Astrocyte (in vitro differentiated cells and primary cell): ENCODE measurements at regions not wholly inside any gene's neighbourhood (a gene's known extent, or its start where the extent isn't known, plus 50 kb on each side); places are given as distances from the start of the nearest gene placed in this dataset.
A peak's percentile ranks its signal among the peaks of the same experiment; 100 is the strongest.

Source experiments
- DNase-seq: peaks from one replicate; pipeline ENCODE4 v3.0.0-alpha.2; 2010; ENCODE audit warnings: low read depth
- FAIRE-seq: peaks from 2 replicates; lab custom pipeline; 2011; peaks lifted over from hg19 to GRCh38; lab: Jason Lieb, UNC
- H2AFZ ChIP-seq: 2 replicates; pipeline ENCODE4 v1.6.0; 2012; ENCODE audit warnings: low read depth, low read length, inconsistent platforms
- H3K27ac ChIP-seq: 2 replicates; pipeline ENCODE4 v1.5.1; 2011; ENCODE audit warnings: low read depth, low read length, inconsistent platforms
- H3K27me3 ChIP-seq: 2 replicates; pipeline ENCODE4 v1.6.0; 2011; ENCODE audit warnings: low read length, inconsistent platforms; ENCODE audit not compliant: insufficient read depth
- H3K36me3 ChIP-seq: 2 replicates; pipeline ENCODE4 v1.5.1; 2011; ENCODE audit warnings: low read length, inconsistent platforms; ENCODE audit not compliant: insufficient read depth
- H3K4me1 ChIP-seq: 2 replicates; pipeline ENCODE4 v1.5.1; 2011; ENCODE audit warnings: low read length, inconsistent platforms; ENCODE audit not compliant: insufficient read depth
- H3K4me2 ChIP-seq: 2 replicates; pipeline ENCODE4 v1.6.0; 2012; ENCODE audit warnings: low read length, inconsistent platforms
- H3K4me3 ChIP-seq: 2 replicates; pipeline ENCODE4 v1.5.1; 2011; ENCODE audit warnings: low read depth, mild to moderate bottlenecking, low read length, inconsistent platforms; ENCODE audit not compliant: insufficient read depth
- H3K79me2 ChIP-seq: 2 replicates; pipeline ENCODE4 v1.6.0; 2012; ENCODE audit warnings: mild to moderate bottlenecking, low read length, inconsistent platforms; ENCODE audit not compliant: insufficient read depth
- H3K9ac ChIP-seq: 2 replicates; pipeline ENCODE4 v1.6.0; 2012; ENCODE audit warnings: mild to moderate bottlenecking, low read length, inconsistent platforms
- H3K9me3 ChIP-seq: 2 replicates; pipeline ENCODE4 v1.5.1; 2012; ENCODE audit warnings: low read depth, mild to moderate bottlenecking, low read length, inconsistent platforms; ENCODE audit not compliant: insufficient read depth
- H4K20me1 ChIP-seq: 2 replicates; pipeline ENCODE4 v1.6.0; 2012; ENCODE audit warnings: low read length, inconsistent platforms; ENCODE audit not compliant: insufficient read depth
- H3K27ac Mint-ChIP-seq: one replicate; pipeline ENCODE4 v1.8.0; 2021; ENCODE audit warnings: mild to moderate bottlenecking, mixed read lengths; ENCODE audit not compliant: unreplicated experiment
- H3K27me3 Mint-ChIP-seq: one replicate; pipeline ENCODE4 v1.8.0; 2021; ENCODE audit warnings: low read depth, mixed read lengths; ENCODE audit not compliant: unreplicated experiment
- H3K36me3 Mint-ChIP-seq: one replicate; pipeline ENCODE4 v1.8.0; 2021; ENCODE audit warnings: low read depth, mixed read lengths; ENCODE audit not compliant: unreplicated experiment
- H3K4me1 Mint-ChIP-seq: one replicate; pipeline ENCODE4 v1.8.0; 2021; ENCODE audit warnings: low read depth, mixed read lengths; ENCODE audit not compliant: unreplicated experiment
- H3K4me3 Mint-ChIP-seq: one replicate; pipeline ENCODE4 v1.8.0; 2021; ENCODE audit warnings: mild to moderate bottlenecking, moderate library complexity, mixed read lengths; ENCODE audit not compliant: unreplicated experiment
- H3K9me3 Mint-ChIP-seq: one replicate; pipeline ENCODE4 v1.8.0; 2021; ENCODE audit warnings: mild to moderate bottlenecking, mixed read lengths; ENCODE audit not compliant: unreplicated experiment
- EZH2 ChIP-seq: IDR thresholded peaks from 2 replicates; pipeline ENCODE4 v1.6.1; 2012; ENCODE audit warnings: mild to moderate bottlenecking, low read length, inconsistent platforms; ENCODE audit not compliant: insufficient read depth
- TF ChIP-seq, protein P1 (sequence below): IDR thresholded peaks from 2 replicates; pipeline ENCODE4 v1.5.1; 2011; ENCODE audit warnings: low read depth, mild to moderate bottlenecking, inconsistent platforms, low read length, moderate library complexity; ENCODE audit not compliant: insufficient read depth

GRCh38 chr6:119726086-119726485 is 376.5 kb upstream of the MAN1A1 start:
- Mint-ChIP-seq H3K27ac (no peak overlapping the region), H3K4me3 (no peak overlapping the region), H3K4me1 (no peaks in the 10 kb centered on the region), H3K9me3 (no peaks in the 10 kb centered on the region), H3K36me3 (no peaks in the 10 kb centered on the region), H3K27me3 (no peaks in the 10 kb centered on the region)
- Histone ChIP-seq H3K9me3 (no peaks in the 10 kb centered on the region), H3K4me2 (no peak overlapping the region), H2AFZ (no peak overlapping the region), H3K36me3 (no peaks in the 10 kb centered on the region), H3K27me3 (no peaks in the 10 kb centered on the region), H3K79me2 (no peaks in the 10 kb centered on the region), H3K27ac (no peak overlapping the region), H3K9ac (no peak overlapping the region), H3K4me3 (no peak overlapping the region), H4K20me1 (no peaks in the 10 kb centered on the region), H3K4me1 (no peaks in the 10 kb centered on the region)
- TF ChIP-seq, protein P1, sequence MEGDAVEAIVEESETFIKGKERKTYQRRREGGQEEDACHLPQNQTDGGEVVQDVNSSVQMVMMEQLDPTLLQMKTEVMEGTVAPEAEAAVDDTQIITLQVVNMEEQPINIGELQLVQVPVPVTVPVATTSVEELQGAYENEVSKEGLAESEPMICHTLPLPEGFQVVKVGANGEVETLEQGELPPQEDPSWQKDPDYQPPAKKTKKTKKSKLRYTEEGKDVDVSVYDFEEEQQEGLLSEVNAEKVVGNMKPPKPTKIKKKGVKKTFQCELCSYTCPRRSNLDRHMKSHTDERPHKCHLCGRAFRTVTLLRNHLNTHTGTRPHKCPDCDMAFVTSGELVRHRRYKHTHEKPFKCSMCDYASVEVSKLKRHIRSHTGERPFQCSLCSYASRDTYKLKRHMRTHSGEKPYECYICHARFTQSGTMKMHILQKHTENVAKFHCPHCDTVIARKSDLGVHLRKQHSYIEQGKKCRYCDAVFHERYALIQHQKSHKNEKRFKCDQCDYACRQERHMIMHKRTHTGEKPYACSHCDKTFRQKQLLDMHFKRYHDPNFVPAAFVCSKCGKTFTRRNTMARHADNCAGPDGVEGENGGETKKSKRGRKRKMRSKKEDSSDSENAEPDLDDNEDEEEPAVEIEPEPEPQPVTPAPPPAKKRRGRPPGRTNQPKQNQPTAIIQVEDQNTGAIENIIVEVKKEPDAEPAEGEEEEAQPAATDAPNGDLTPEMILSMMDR: no peak
- no peak for TF ChIP-seq EZH2
- no peak for DNase-seq
- no peak for FAIRE-seq

DNA sequence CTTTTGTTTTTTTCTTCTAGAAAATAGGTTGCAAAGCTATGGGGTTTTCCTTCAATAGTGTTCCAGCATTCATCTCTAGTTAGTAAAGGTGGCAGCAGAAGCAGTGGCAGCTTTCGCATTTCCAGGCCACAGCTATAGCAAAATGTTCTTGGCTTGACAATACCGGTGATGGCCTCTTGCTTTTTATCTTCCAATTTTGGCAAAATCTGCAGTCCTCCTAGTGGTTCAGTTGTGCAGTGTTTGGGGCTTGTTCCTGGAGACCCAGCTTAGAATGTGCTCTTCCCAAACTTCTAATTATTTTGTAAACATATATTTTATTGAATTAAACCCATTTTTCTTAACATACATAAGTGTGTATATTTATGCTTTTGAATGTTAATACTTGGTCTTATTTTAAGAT is 370.6 kb upstream of the MAN1A1 start:
- Mint-ChIP-seq H3K9me3 (no peaks in the 10 kb centered on the region), H3K36me3 (no peaks in the 10 kb centered on the region), H3K4me1 (no peaks in the 10 kb centered on the region), H3K27ac (no peak overlapping the region), H3K4me3 (no peak overlapping the region), H3K27me3 (no peaks in the 10 kb centered on the region)
- FAIRE-seq (no peak), DNase-seq (no peak)
- Histone ChIP-seq H3K4me3 (no peak overlapping the region), H3K4me2 (no peak overlapping the region), H3K9ac (no peak overlapping the region), H3K9me3 (no peaks in the 10 kb centered on the region), H3K36me3 (no peaks in the 10 kb centered on the region), H3K4me1 (no peaks in the 10 kb centered on the region), H3K27me3 (no peaks in the 10 kb centered on the region), H2AFZ (no peak overlapping the region), H3K79me2 (no peaks in the 10 kb centered on the region), H3K27ac (no peak overlapping the region), H4K20me1 (no peaks in the 10 kb centered on the region)
- no peak for TF ChIP-seq EZH2
- TF ChIP-seq, protein P1: peak; percentile 22

DNA sequence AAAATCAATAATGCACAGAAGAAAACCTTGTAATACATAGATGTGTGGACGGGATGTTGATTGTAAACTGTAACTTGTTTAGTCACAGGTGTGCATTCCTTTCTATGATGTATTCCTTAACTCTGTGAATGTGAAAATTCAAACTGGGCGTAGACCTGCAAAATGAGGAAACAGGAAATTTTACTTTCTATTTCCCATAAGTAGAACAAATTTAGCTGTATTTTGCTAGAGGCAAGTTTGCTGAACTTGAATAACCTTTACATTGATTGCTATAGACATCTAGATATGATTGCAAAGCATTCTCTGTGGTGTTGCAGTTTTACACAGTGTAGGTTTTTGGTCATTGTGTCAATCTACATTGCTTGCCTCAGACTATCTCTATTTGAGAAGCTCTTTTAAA is 368.4 kb upstream of the MAN1A1 start:
- peaks cover 2% of the 10 kb centered on the region for H3K4me1 Mint-ChIP-seq
- Histone ChIP-seq H3K4me1 (no peaks in the 10 kb centered on the region), H4K20me1 (no peaks in the 10 kb centered on the region), H3K27ac (no peak overlapping the region), H3K4me2 (no peak overlapping the region), H3K4me3 (no peak overlapping the region), H3K9me3 (no peaks in the 10 kb centered on the region), H3K36me3 (no peaks in the 10 kb centered on the region), H3K79me2 (no peaks in the 10 kb centered on the region), H3K27me3 (no peaks in the 10 kb centered on the region), H3K9ac (no peak overlapping the region), H2AFZ (no peak overlapping the region)
- H3K27ac Mint-ChIP-seq: no peak overlapping the region
- no peaks in the 10 kb centered on the region for H3K36me3 Mint-ChIP-seq
- H3K4me3 Mint-ChIP-seq: no peak overlapping the region
- DNase-seq (no peak), FAIRE-seq (no peak)
- no peaks in the 10 kb centered on the region for H3K9me3 Mint-ChIP-seq
- no peaks in the 10 kb centered on the region for H3K27me3 Mint-ChIP-seq
- TF ChIP-seq, protein P1: no peak
- no peak for TF ChIP-seq EZH2
